ENCODE measurements at regions not wholly inside any gene's neighbourhood (a gene's known extent, or its start where the extent isn't known, plus 50 kb on each side); places are given as distances from the start of the nearest gene placed in this dataset.

GRCh38 chr12:124241776-124242528 lies 52.9 kb upstream of the RFLNA start:
- TF ChIP-seq CTCF (IDR thresholded peaks at IDR 0.05; ENCODE audit: insufficient read depth, low read depth, low read length, missing control alignments) = no peak

GRCh38 chr12:124242529-124243065 lies 52.3 kb upstream of the RFLNA start:
- no peak for TF ChIP-seq CTCF (IDR thresholded peaks at IDR 0.05; ENCODE audit: insufficient read depth, low read depth, low read length, missing control alignments)
- no peak overlapping the region for H3K4me3 ChIP-seq (ENCODE audit: low read depth, low read length)
- no peak for DNase-seq (ENCODE audit: low read depth)

More at GRCh38 chr12:124241776-124242528, 52.9 kb upstream of the RFLNA start:
- H3K4me3 ChIP-seq (ENCODE audit: low read depth, low read length) = no peak overlapping the region
- DNase-seq (ENCODE audit: low read depth) = no peak

GRCh38 chr12:124243936-124244335 lies 51.0 kb upstream of the RFLNA start:
- no peak overlapping the region for H3K4me3 ChIP-seq (ENCODE audit: low read depth, low read length)
- no peak for DNase-seq (ENCODE audit: low read depth)
- TF ChIP-seq CTCF (IDR thresholded peaks at IDR 0.05; ENCODE audit: insufficient read depth, low read depth, low read length, missing control alignments) = no peak

Data from GM12865 (cell line).